EL (cell line): ENCODE measurements at regions not wholly inside any gene's neighbourhood (a gene's known extent, or its start where the extent isn't known, plus 50 kb on each side); places are given as distances from the start of the nearest gene placed in this dataset.

Experiments
- DNase-seq: peaks from one replicate; pipeline ENCODE4 v3.0.0-alpha.2; 2016

DNA sequence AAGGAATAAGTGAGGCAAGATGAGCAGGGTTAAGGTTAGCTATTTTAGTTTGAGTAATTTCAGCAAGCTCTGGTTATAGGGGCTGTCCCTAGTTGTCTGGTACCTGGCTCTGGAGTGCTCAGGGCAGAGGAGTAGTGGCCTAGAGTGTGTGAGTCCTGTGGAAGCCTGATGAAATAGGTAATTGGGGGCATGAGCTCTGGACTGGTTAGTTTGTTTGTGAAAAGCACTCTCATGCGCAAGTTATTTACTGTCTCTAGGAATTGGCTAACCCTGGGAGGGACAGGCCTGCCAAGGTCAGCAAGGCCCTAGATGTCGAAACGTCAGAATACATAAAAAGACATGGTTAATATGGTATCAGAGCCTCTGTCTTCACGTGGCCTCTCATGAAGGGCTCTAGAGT, 900.1 kb downstream of the PCDH17 start:
- DNase-seq, result no peak

DNA sequence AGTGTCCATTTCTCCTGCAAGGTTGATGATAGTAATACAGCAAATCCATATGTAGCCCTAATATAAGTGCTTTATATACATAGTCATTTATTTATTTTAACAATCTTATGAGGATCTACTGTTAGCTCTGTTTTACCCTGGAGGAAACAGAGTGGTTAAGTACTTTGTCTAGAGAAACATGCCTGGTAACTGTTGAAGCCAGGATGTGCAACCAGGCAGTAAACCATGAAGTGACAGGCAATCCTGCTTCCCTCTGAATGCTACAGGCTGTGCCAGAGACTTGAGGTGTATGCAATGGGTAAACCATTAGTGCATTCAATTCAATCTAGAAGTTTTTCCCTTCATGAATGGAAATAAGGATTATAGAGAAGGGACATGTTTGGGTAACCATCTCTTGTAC, 911.0 kb downstream of the PCDH17 start:
- no peak for DNase-seq

DNA sequence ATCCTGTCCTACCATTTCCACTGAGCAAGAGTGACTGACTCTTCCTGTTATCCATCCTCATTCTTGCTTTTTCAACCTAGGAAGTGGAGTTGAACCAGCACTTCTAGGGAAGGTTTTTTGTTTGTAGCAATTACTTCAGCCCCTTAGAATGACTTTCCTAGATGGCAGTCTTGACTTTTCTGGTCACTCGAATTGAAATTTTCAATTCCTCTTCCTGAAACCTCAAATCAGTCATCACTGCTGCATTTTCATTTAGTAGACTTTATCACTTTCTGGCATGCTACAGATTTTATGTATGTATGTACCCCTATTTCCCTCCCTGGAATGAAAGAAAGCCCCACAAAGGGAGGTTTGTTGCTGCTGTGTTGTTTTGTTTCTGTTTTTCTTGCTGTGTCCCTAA, 915.9 kb downstream of the PCDH17 start:
- no peak for DNase-seq

DNA sequence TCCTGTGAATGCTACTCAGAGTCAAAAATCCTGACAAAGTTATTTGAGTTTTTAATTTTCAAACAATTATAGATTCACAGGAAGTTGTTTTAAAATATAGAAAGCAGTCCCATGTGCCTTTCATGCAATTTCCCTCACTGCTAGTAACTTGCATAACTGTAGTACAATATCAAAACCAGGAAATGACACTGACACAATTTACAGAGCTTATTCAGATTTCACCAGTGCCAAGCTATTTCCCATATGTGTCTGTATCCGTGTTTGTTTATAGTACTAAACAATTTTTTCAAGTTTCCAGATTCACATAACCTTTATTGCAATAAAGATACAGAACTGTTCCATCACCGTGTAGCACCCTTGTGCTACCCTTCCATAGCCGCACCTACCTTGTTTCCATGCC, 934.6 kb downstream of the PCDH17 start:
- no peak for DNase-seq

DNA sequence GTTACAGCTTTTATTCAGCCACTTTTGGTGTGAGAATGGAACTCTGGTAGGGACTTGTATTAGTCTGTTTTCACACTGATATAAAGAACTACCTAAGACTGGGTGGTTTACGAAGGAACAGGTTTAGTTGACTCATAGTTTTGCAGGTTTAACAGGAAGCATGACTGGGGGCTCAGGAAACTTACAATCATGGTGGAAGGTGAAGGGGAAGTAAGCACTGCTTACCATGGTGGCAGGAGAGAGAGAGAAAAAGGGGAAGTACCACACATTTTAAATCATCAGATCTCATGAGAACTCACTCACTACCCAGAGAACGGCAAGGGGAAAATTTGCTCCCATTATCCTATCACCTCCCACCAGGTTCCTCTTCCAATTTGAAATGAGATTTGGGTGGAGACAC, 942.2 kb downstream of the PCDH17 start:
- no peak for DNase-seq

DNA sequence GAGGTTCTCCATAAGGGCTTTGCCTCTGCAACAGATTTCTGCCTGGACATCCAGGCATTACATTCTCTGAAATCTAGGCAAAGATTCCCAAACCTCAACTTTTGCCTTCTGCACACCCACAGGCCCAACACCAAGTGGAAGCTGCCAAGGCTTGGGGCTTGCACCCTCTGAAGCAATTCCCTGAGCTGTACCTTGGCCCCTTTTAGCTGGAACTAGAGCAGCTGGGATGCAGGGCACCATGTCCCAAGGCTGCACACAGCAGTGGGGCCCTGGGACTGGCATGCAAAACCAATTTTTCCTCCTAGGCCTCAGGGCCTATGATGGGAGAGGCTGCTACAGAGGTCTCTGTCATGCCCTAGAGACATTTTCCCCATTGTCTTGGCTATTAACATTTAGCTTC, 943.2 kb downstream of the PCDH17 start:
- DNase-seq, result no peak

DNA sequence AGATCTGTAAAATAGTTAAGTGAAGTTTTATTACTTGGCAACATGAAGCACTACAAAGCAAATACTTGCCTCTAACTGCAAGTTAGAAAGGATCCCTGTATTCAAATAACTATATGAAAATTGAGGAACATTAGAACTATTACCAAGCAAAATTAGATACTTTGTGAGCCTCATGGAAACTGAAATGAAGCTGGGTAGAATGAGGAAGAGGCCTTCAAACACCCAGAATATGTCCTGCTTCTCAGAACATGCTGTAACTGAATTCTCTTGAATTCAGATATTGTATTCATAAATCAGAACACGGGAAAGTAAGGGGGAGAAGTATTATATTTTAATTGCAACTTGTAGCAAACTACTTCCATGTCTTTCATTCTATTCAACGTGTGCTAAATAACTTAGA, 947.9 kb downstream of the PCDH17 start:
- no peak for DNase-seq

DNA sequence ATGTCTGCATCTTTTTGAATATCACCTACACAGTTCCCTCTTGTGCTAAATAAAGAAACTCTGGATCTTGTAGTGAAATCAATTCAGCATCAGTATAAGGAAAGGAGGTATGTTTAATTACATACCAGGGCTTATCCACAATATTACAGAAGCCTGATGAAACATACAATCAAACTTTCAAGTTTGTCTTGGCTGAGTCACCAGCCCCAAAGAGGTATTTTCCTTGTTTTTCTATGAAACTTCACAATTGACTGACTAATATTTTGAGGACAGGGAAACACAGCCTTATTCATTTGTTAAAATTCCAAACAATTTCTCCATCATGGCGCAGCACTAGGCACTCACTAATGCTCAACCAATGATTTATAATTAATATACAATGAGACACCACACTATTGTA, 952.4 kb downstream of the PCDH17 start:
- no peak for DNase-seq

DNA sequence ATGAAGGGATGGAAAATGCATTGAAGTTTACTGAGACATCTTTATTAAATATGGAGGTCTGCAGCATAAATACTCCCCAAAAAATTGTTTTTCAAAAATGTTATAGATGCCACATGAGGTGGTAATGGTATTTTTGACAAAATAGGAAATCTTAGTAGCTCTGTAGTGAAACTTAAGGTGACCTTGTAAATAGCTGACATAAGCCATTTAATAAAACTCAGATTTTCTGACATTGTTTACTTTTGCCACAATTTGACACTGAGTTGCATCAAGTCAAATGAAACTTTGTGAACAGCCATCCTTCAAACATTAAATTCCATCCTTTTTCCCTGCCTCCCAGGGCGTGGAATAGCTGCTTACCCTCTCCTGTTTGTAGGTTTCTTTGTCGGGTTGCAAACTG, 953.1 kb downstream of the PCDH17 start:
- no peak for DNase-seq

DNA sequence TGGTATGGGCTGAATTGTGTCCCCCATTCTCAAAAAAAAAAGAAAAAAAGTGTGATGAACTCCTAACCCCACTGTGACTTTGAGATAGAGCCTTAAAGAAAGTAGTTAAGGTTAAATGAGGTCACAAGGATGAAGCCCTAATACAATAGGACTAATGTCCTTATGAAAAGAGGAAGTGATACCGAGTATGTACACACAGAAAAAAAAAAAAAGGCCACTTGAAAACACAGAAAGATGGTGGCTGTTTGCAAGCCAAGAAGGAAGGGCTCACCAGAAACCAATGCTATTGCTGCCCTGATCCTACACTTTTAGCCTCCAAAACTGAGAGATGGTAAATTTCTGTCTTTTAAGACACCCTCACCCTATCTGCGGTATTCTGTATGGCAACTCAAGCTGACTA, 955.6 kb downstream of the PCDH17 start:
- DNase-seq, result no peak

DNA sequence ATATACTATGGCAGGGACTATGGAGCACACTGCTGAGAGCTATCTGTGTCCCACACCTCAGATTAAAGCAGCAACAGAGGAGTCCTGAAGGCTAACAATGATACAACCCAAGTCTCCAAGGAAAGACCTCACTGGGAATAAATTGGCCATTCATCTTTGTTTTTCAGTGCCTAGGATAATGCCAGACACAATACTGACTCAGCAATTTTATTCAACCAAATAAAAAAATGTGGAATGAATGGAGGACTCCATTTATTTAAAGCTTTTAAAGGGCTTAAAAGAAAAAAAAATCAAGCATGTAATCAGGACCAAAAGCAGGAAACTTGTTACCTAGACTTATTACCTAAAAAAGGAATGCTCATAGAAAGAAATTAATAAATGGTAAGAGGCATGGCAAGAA, 960.5 kb downstream of the PCDH17 start:
- no peak for DNase-seq

DNA sequence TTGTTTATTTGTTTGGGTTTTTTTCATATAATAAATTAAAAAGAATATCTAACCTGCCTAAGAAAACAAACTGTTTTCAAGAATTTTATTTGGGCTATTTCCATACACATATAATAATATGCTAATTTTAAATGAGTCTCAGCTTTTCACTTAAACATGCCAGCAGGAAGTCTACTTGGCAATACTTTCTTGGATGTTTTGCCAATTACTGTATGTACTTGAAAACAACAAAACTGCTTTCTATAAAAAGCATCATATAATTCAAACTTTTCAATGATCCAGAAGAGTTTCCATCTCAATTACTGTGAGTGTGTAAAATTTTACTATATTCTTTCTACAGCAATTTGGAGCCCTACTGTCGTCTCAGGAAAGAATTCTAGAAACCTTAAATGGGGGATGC, 961.2 kb downstream of the PCDH17 start:
- no peak for DNase-seq

DNA sequence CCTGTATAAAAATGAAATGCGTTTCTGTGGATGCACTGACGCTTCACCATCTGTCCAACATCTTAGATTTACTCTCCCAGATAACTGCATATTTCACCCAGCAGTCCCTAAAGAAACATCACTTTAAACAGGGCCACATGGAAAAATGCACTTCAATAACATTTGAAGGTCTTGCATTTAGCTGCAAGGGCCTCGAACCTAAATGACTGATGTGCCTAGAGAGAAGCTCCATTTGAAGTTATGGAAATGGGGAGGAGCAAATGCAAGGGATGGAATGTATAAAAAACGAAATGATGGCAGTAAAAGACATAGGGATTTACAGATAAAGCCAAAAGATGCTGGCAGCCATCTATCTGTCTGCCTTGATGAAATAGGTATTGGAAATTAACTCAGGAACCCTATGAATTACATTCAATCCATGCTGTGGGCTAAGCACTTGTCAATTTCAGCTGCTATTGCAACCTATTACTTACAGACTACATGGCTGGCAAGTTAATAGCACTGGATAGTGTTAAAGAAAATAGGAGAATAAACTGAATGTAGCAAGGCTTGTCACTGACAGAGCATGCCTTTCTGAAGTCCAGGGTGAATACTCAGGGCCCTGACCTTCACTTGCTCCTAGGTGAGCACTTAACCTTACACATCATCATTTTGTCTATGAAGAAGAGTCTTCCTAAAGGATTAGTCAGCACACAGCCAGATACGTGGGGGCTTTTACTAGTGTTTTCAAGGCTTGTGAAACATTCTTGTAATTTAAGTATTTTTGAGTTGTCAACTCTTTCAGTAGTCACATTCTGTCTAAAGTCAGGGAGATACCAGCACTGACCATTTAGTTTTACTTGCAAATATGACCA, 963.4 kb downstream of the PCDH17 start:
- no peak for DNase-seq

DNA sequence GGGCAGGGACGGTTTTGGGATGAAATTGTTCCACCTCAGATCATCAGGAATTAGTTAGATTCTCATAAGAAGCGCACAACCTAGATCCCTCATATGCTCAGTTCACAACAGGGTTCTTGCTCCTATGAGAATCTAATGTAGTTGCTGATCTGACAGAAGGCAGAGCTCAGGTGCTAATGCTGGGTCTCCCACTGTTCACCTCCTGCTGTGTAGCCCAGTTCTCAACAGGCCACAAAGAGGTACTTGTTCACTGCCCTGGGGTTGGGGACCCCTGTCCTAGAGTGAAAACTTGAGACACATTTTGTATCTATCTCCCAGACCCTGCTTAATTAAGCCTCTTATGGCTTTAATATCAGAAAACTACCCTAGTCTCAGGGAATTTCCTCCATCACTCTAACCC, 966.0 kb downstream of the PCDH17 start:
- DNase-seq, result no peak

DNA sequence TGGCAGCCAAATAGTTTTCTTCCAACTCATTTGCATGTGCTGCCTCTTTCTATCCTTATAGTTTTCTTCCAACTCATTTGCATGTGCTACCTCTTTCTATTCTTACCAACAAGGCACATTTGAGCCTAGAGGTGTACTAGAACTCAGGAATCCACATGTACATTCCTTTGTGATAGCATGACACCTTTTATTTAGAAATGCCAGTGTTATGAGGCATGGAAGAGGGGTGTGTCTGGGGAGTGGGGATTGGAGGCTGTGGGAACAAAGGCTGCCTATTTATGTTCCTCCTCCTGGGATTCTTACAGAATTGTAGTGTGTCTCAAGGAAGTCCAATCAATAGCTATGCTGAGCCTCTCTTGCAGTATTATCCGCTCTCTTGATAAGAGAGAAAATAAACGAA, 966.7 kb downstream of the PCDH17 start:
- DNase-seq, result no peak

DNA sequence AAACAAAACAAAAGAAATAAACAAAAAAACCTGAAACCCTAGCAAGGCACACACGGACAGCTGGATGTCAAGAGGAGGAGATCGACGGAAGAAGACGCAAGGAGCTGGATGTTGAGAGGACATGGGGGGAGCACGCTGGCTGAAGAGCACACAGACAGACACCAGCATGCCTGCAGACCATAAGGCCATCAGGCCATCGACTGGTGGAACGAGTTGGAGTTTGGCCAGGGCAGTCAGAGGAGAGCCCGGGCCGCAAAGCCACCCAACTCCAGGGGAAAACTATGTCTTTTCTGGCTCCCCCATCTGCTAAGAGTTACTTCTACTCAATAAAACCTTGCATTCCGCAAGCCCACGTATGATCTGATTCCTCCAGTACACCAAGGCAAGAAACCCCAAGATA, 979.6 kb downstream of the PCDH17 start:
- DNase-seq, result no peak

DNA sequence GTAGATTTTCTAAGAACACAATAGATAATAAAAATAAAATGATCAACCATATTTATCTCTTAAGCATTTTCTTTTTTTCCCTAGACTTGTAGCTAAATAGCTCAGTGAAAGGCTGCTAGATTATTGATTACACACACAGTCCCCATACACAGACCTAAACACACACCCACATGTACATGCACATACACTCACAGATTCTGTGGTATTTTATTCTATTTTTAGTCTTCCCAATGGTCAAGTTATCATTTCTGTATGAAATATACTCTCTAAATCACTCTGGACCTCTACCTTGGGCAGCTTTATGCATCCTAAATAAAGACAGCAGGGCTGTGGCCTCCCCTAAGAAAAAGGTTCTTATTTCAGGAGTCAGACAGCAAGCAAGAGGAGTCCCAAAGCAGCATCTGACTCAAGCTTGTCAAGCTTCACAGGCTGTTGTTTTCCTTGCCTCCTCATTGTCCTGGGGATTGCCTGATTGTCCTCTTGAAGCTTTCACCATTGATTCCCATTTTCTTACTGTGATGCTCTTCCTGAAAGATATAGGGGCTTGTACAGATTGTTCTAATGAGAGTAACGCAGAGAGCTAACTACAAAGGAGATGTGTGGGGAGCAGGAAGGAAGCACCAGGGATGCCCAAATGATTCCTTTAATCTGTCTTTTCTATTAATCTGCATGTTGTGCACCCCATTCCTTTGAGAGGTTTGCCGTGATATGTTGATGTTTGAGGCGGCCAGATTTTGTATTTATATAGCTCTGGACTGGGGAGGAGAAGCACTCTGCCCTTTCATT, 986.5 kb downstream of the PCDH17 start:
- DNase-seq, result no peak

DNA sequence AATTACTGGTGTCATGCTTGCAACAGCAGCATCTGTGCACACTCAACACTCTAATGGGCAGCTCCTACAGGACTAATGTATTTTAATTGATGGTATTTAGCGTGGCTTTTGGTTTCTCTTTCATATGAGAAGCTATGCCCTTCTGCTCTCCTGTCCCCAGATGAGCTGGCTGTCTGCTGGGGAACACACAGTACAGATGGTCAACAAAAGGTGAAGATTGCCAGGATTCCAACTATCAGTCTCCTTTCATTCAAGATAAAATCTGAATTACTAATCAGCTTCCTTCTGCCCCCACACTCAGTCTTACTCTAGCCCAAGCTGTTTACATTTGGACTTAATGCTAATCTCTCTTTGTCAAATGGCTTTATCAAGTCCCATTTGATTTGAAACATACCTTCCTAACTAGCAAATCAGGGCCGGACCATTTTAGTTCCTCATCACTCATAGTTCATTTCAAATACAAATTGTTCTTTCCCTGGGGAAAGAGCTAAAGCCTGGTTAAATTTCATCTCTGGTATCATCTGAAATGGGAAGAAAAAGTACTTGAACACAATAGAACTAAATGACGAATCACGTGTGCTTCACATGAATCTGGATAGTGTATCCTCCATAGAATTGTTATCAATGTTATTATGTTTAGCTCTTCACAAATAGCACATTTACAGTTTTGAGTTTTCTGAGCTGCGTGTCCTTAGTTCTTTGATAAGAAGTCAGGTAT, 988.0 kb downstream of the PCDH17 start:
- DNase-seq, result no peak

DNA sequence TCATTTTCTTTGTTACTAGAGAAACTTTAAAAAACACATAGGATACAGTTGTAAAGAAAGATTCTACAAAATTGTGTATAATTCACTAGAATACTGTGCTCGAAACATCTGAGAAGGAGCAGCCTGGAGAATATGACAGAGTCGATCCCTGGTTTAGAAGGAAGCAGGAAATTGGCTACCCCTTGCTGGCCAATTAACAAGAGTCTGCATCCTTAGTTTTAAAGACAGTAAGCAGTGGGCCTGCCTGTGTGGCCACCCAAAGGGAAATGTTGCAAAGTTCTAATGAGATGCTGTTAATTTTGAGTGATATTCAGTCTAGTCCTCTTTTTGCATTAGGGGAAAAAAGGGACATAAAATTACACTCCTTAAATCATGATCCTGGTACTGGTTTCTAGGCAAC, 988.6 kb downstream of the PCDH17 start:
- DNase-seq, result no peak

DNA sequence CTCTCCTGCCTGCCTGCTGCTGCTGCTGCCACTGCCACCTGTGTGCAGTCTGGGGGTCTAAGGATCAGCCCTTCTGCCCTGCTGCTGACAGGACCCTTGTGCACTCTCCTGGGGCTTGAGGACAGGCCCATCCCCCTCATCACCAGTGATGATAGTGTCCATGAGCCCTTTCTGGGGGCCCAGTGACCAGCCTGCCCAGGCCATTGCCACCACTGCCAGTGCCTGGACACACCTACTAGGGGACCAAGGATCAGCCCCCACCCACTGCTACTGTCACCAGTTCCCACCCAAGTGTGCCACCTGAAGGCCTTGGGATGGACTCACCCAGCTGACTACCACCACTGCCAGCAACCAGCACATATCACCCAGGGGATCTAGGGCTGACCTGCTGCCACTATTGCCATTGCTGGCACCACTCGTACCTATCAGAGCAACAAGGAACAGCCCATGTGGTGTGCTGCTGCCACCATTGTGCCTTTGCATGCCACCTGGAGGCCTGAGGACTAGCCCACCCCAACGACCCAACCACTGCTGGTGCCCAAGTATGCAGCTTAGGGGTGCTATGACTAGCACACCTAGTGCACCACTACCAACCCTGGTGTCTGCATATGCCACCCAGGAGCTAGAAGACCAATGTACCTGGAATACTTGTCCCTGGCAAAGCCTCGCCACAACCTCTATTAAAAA, 994.3 kb downstream of the PCDH17 start:
- DNase-seq, result no peak

DNA sequence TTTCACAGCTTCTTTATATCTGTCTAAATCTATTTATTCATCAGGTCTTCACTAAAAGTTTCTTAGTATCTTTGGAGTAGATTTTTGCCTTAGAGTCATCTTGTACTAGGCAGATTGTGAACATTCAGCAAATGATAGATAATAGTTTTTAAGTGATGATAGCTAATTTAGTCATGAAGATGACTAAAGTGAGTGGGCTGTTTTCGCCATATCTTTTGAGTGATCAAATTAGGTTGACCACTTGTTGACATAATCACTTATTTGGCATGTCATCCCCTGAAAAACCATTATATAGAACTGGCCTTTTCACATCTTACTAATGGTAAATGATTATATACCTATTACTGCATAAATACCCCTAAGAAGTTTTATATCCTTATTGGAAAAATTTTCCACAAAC, 999.2 kb downstream of the PCDH17 start:
- DNase-seq, result no peak

DNA sequence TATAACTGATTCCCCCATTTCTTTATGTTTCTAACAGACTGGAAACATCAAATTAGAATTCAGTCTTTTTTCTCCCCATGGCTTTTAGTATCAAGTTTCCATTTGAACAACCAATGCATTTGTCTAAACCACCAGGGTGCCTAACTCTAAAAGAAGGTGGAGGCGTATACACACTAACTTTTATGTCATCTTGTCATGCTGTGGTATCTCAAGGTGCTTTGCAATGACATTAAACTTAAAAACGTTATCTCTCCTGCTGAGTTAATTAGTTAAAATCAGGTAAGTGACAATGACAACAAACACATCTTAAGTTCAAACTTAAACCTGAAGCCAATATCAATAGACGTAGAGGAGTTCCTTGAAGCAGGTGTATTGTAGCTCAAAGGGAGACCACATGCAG, 1001.7 kb downstream of the PCDH17 start:
- DNase-seq, result no peak

DNA sequence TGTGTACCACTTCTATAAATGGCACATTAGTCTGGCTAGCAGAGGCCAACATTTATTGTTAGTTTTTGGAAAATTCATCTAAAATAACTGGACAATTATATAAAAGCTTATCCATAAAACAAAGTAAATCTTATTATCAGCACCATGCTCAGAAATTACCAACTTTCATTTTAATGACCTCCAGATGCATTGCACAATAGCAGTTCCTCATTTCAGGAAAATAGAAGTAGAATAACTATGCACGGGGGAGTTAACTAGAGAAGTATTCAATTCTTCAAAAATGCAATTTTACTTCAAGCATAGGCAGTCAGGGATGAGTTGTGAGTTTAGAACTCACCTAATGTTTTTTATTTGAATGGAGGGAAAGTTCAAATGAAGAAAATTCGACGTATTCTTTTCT, 1023.5 kb downstream of the PCDH17 start:
- DNase-seq, result no peak
